Vagina (tissue), 2 donors: ENCODE measurements at regions not wholly inside any gene's neighbourhood (a gene's known extent, or its start where the extent isn't known, plus 50 kb on each side); places are given as distances from the start of the nearest gene placed in this dataset.

Experiments
- DNase-seq, 2 donors: peaks; one replicate each; pipeline ENCODE4 v3.0.0-alpha.2; 2017; ENCODE audit errors: extremely low spot score in 2 of 2
- H3K27ac ChIP-seq: fragments of 200-600 bp; sonication (generic); one replicate; pipeline ENCODE4 v1.5.1; 2019
- H3K27me3 ChIP-seq: fragments of 200-600 bp; sonication (generic); one replicate; pipeline ENCODE4 v1.5.1; 2019
- H3K36me3 ChIP-seq, 2 donors: fragments of 200-600 bp; sonication (generic); one replicate each; pipeline ENCODE4 v1.5.1; 2017 to 2019
- H3K4me1 ChIP-seq: fragments of 200-600 bp; sonication (generic); one replicate; pipeline ENCODE4 v1.5.1; 2019
- H3K4me3 ChIP-seq, 2 donors: fragments of 200-600 bp; sonication (generic); 1 replicate in 1 of 2; 2 replicates in 1 of 2; pipeline ENCODE4 v1.5.1; 2016 to 2019
- H3K9me3 ChIP-seq: fragments of 200-600 bp; sonication (generic); one replicate; pipeline ENCODE4 v1.5.1; 2019
- CTCF ChIP-seq, 3 experiments: fragments of 450-650 bp in 2 of 3; fragments of 200-600 bp in 1 of 3; sonication (generic) in 1 of 3; IDR thresholded peaks; one replicate each; pipeline ENCODE4 v1.5.1; 2017 to 2019; ENCODE audit warnings: antibody characterized with exemption in 3 of 3, mild to moderate bottlenecking in 2 of 3, moderate library complexity in 2 of 3
- POLR2A ChIP-seq, 2 donors: fragments of 450-650 bp; IDR thresholded peaks; one replicate each; pipeline ENCODE4 v1.6.1; 2017; ENCODE audit warnings: antibody characterized with exemption in 2 of 2, mild to moderate bottlenecking in 2 of 2, moderate library complexity in 2 of 2
- POLR2AphosphoS5 ChIP-seq, 2 donors: sonication (generic); formaldehyde crosslinking; IDR thresholded peaks; one replicate each; pipeline ENCODE4 v1.9.0; 2017; ENCODE audit warnings: antibody characterized with exemption in 2 of 2, mild to moderate bottlenecking in 2 of 2, low read depth in 1 of 2; ENCODE audit not compliant: insufficient read depth in 1 of 2
- intact Hi-C: fragments of 100-400 bp; cut with DNase I; formaldehyde crosslinking; loops from one replicate; pipeline ENCODE4 v1.15.1; 2023

GRCh38 chr20:23160536-23161243 lies 74.6 kb upstream of the CD93 start:
- H3K9me3 ChIP-seq = no peaks in the 10 kb centered on the region
- intact Hi-C loops = no loop called here

GRCh38 chr20:23159947-23160318 lies 73.8 kb upstream of the CD93 start:
- TF ChIP-seq CTCF (IDR thresholded peaks at IDR 0.05) (no peak), POLR2AphosphoS5 (IDR thresholded peaks at IDR 0.05; ENCODE audit: insufficient read depth in 1 of 2, low read depth in 1 of 2) (no peak), POLR2A (IDR thresholded peaks at IDR 0.05) (no peak)
- no peak for DNase-seq
- no peaks in the 10 kb centered on the region for H3K27me3 ChIP-seq
- H3K27ac ChIP-seq = peak overlapping the region; percentile 40
- peaks cover 61% of the 10 kb centered on the region for H3K4me1 ChIP-seq
- H3K9me3 ChIP-seq = no peaks in the 10 kb centered on the region
- intact Hi-C loops = no loop called here
- no peaks in the 10 kb centered on the region for H3K36me3 ChIP-seq
- no peak overlapping the region for H3K4me3 ChIP-seq

More at GRCh38 chr20:23160536-23161243, 74.6 kb upstream of the CD93 start:
- H3K4me1 ChIP-seq = peaks cover 59% of the 10 kb centered on the region
- TF ChIP-seq CTCF (IDR thresholded peaks at IDR 0.05) = no peak
- no peak for TF ChIP-seq POLR2AphosphoS5 (IDR thresholded peaks at IDR 0.05; ENCODE audit: insufficient read depth in 1 of 2, low read depth in 1 of 2)
- TF ChIP-seq POLR2A (IDR thresholded peaks at IDR 0.05) = no peak
- H3K27me3 ChIP-seq = no peaks in the 10 kb centered on the region
- no peak overlapping the region for H3K4me3 ChIP-seq
- peak overlapping the region; percentile 40 for H3K27ac ChIP-seq
- peak; percentile 82 to 87 for DNase-seq
- H3K36me3 ChIP-seq = no peaks in the 10 kb centered on the region

GRCh38 chr20:23159256-23159946 lies 73.3 kb upstream of the CD93 start:
- TF ChIP-seq CTCF (IDR thresholded peaks at IDR 0.05) (no peak), POLR2A (IDR thresholded peaks at IDR 0.05) (no peak), POLR2AphosphoS5 (IDR thresholded peaks at IDR 0.05; ENCODE audit: insufficient read depth in 1 of 2, low read depth in 1 of 2) (no peak)
- no peaks in the 10 kb centered on the region for H3K27me3 ChIP-seq
- H3K4me1 ChIP-seq = peaks cover 63% of the 10 kb centered on the region
- no peaks in the 10 kb centered on the region for H3K36me3 ChIP-seq
- peak in 1 of 2 donors; percentile 82 for DNase-seq
- intact Hi-C loops = no loop called here
- no peak overlapping the region for H3K4me3 ChIP-seq
- H3K27ac ChIP-seq = peak overlapping the region; percentile 40
- H3K9me3 ChIP-seq = no peaks in the 10 kb centered on the region

- H3K27ac ChIP-seq = no peak overlapping the region
- H3K4me1 ChIP-seq = peaks cover 66% of the 10 kb centered on the region
- no peak for TF ChIP-seq POLR2AphosphoS5 (IDR thresholded peaks at IDR 0.05; ENCODE audit: insufficient read depth in 1 of 2, low read depth in 1 of 2)
- TF ChIP-seq CTCF (IDR thresholded peaks at IDR 0.05) = no peak
- no peak for TF ChIP-seq POLR2A (IDR thresholded peaks at IDR 0.05)
- no peaks in the 10 kb centered on the region for H3K36me3 ChIP-seq
- H3K27me3 ChIP-seq = no peaks in the 10 kb centered on the region
- H3K4me3 ChIP-seq = no peak overlapping the region
- intact Hi-C loops = no loop called here
- H3K9me3 ChIP-seq = no peaks in the 10 kb centered on the region
- peak in 1 of 2 donors; percentile 49 for DNase-seq
Observed at GRCh38 chr20:23157734-23158133, 71.6 kb upstream of the CD93 start.
